ENCODE measurements at regions not wholly inside any gene's neighbourhood (a gene's known extent, or its start where the extent isn't known, plus 50 kb on each side); places are given as distances from the start of the nearest gene placed in this dataset.
"Not testable (repeated sequence)": the region's sequence is repeated elsewhere in the genome, so short reads cannot be mapped to it uniquely, and the experiment has no call there.

DNA sequence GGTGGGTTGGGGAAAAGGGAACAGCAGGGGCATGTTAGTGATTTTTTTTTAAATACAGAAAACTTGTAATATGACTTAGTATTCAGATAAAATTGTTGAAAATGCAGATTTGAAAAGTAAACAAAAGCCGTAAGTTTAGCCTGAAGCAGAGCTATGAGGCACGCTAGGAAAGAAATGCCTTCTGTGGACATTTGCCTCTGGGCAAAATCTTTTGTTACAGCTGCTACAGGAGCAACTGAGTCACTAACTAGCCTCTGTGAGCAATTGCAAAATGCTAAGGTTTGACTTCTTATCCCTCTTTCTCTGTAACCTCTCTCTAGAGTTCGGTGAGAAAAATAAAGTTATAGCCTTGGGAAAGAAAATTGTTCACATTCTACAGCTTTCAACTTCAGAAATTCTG is 350.0 kb downstream of the SLC7A11 start:
- no peaks in the 10 kb centered on the region for H3K36me3 ChIP-seq (replicated peaks in 1 of 2; ENCODE audit: control insufficient read depth in 2 of 2, insufficient read depth in 2 of 2, low read length in 2 of 2)
- H2AK5ac ChIP-seq (ENCODE audit: low read depth, low read length): no peak overlapping the region
- H2BK15ac ChIP-seq (ENCODE audit: low read length): no peak overlapping the region
- no peak overlapping the region for H3K18ac ChIP-seq (ENCODE audit: low read length)
- H4K91ac ChIP-seq (ENCODE audit: low read depth, low read length, poor library complexity): no peak overlapping the region
- no peak for DNase-seq (ENCODE audit: low spot score)
- no peak overlapping the region for H3K4ac ChIP-seq (ENCODE audit: low read length)
- H3K14ac ChIP-seq (ENCODE audit: low read length): no peak overlapping the region
- H2BK12ac ChIP-seq (ENCODE audit: low read length): no peak overlapping the region
- no peak overlapping the region for H3K4me2 ChIP-seq (ENCODE audit: insufficient read depth, low read length, poor library complexity, severe bottlenecking)
- no peak overlapping the region for H2BK120ac ChIP-seq (ENCODE audit: low read depth, low read length)
- H3K27me3 ChIP-seq (ENCODE audit: control insufficient read depth in 3 of 3, insufficient read depth in 3 of 3, low read depth in 1 of 3, low read length in 3 of 3): no peaks in the 10 kb centered on the region
- H3K9me3 ChIP-seq (replicated peaks in 1 of 2; ENCODE audit: control insufficient read depth in 2 of 2, insufficient read depth in 1 of 2, low read depth in 1 of 2, low read length in 2 of 2): no peaks in the 10 kb centered on the region
- no peaks in the 10 kb centered on the region for H3K4me1 ChIP-seq (ENCODE audit: control insufficient read depth in 2 of 2, insufficient read depth in 1 of 2, low read depth in 1 of 2, low read length in 2 of 2)
- no peak overlapping the region for H3K23ac ChIP-seq (ENCODE audit: low read depth, low read length, poor library complexity)
- no peak overlapping the region for H4K8ac ChIP-seq (ENCODE audit: low read depth, low read length)
- no peak overlapping the region for H3K9ac ChIP-seq (ENCODE audit: low read depth, low read length, poor library complexity)
- H2AFZ ChIP-seq (ENCODE audit: low read length): no peak overlapping the region
- WGBS, 2 donors (ENCODE audit: extremely low coverage in 2 of 2, insufficient read length in 2 of 2, insufficient replicate concordance in 1 of 2): no CpG with 5 or more reads among the region's 3 CpGs
- H3K27ac ChIP-seq (replicated peaks; ENCODE audit: low read length): no peak overlapping the region
- H2BK5ac ChIP-seq (ENCODE audit: low read length): no peak overlapping the region
- H3K79me1 ChIP-seq (ENCODE audit: low read depth, low read length): no peaks in the 10 kb centered on the region
- H3K4me3 ChIP-seq (ENCODE audit: low read length in 2 of 2): no peak overlapping the region

DNA sequence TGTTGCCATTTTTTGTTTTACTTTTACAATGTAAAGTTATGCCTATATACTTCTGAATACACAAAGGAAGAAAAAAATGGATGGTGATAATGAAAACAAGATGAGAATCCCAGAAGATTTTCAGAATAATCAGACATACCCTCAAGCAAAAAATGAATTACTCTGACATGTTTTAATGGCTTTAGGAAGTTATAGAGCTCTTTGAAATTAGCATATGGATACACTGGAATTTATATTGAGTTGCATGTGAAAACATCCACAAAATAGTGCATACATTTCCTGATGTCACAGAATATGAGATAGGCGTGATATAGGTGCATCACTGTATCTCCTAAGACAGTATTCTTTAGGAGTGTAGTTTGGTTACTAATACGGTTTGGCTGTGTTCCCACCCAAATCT is 351.3 kb downstream of the SLC7A11 start:
- no peak overlapping the region for H3K23ac ChIP-seq (ENCODE audit: low read depth, low read length, poor library complexity)
- no peak overlapping the region for H2BK15ac ChIP-seq (ENCODE audit: low read length)
- WGBS, 2 donors (ENCODE audit: extremely low coverage in 2 of 2, insufficient read length in 2 of 2, insufficient replicate concordance in 1 of 2): no CpG with 5 or more reads among the region's 2 CpGs
- DNase-seq (ENCODE audit: low spot score): no peak
- no peak overlapping the region for H2BK120ac ChIP-seq (ENCODE audit: low read depth, low read length)
- H3K9me3 ChIP-seq (replicated peaks in 1 of 2; ENCODE audit: control insufficient read depth in 2 of 2, insufficient read depth in 1 of 2, low read depth in 1 of 2, low read length in 2 of 2): no peaks in the 10 kb centered on the region
- H3K79me1 ChIP-seq (ENCODE audit: low read depth, low read length): no peaks in the 10 kb centered on the region
- no peaks in the 10 kb centered on the region for H3K4me1 ChIP-seq (ENCODE audit: control insufficient read depth in 2 of 2, insufficient read depth in 1 of 2, low read depth in 1 of 2, low read length in 2 of 2)
- no peak overlapping the region for H2BK12ac ChIP-seq (ENCODE audit: low read length)
- no peak overlapping the region for H3K27ac ChIP-seq (replicated peaks; ENCODE audit: low read length)
- H3K36me3 ChIP-seq (replicated peaks in 1 of 2; ENCODE audit: control insufficient read depth in 2 of 2, insufficient read depth in 2 of 2, low read length in 2 of 2): no peaks in the 10 kb centered on the region
- H2AK5ac ChIP-seq (ENCODE audit: low read depth, low read length): no peak overlapping the region
- no peak overlapping the region for H2AFZ ChIP-seq (ENCODE audit: low read length)
- no peaks in the 10 kb centered on the region for H3K27me3 ChIP-seq (ENCODE audit: control insufficient read depth in 3 of 3, insufficient read depth in 3 of 3, low read depth in 1 of 3, low read length in 3 of 3)
- no peak overlapping the region for H3K9ac ChIP-seq (ENCODE audit: low read depth, low read length, poor library complexity)
- H3K4ac ChIP-seq (ENCODE audit: low read length): no peak overlapping the region
- H3K4me2 ChIP-seq (ENCODE audit: insufficient read depth, low read length, poor library complexity, severe bottlenecking): no peak overlapping the region
- H2BK5ac ChIP-seq (ENCODE audit: low read length): no peak overlapping the region
- H3K14ac ChIP-seq (ENCODE audit: low read length): no peak overlapping the region
- no peak overlapping the region for H3K18ac ChIP-seq (ENCODE audit: low read length)
- H4K91ac ChIP-seq (ENCODE audit: low read depth, low read length, poor library complexity): no peak overlapping the region
- no peak overlapping the region for H3K4me3 ChIP-seq (ENCODE audit: low read length in 2 of 2)
- H4K8ac ChIP-seq (ENCODE audit: low read depth, low read length): no peak overlapping the region

GRCh38 chr4:137881641-137882040 is 349.3 kb upstream of the PCDH18 start:
- WGBS, 2 donors (ENCODE audit: extremely low coverage in 2 of 2, insufficient read length in 2 of 2, insufficient replicate concordance in 1 of 2): no CpG with 5 or more reads among the region's 4 CpGs
- H3K9me3 ChIP-seq (replicated peaks in 1 of 2; ENCODE audit: control insufficient read depth in 2 of 2, insufficient read depth in 1 of 2, low read depth in 1 of 2, low read length in 2 of 2): no peaks in the 10 kb centered on the region
- no peak overlapping the region for H3K14ac ChIP-seq (ENCODE audit: low read length)
- DNase-seq (ENCODE audit: low spot score): no peak
- no peak overlapping the region for H3K4me3 ChIP-seq (ENCODE audit: low read length in 2 of 2)
- no peaks in the 10 kb centered on the region for H3K4me1 ChIP-seq (ENCODE audit: control insufficient read depth in 2 of 2, insufficient read depth in 1 of 2, low read depth in 1 of 2, low read length in 2 of 2)
- no peak overlapping the region for H2AK5ac ChIP-seq (ENCODE audit: low read depth, low read length)
- no peak overlapping the region for H3K9ac ChIP-seq (ENCODE audit: low read depth, low read length, poor library complexity)
- H3K23ac ChIP-seq (ENCODE audit: low read depth, low read length, poor library complexity): no peak overlapping the region
- H2BK12ac ChIP-seq (ENCODE audit: low read length): no peak overlapping the region
- no peak overlapping the region for H2BK120ac ChIP-seq (ENCODE audit: low read depth, low read length)
- peak overlapping the region; percentile 27 for H2AFZ ChIP-seq (ENCODE audit: low read length)
- H4K91ac ChIP-seq (ENCODE audit: low read depth, low read length, poor library complexity): no peak overlapping the region
- no peak overlapping the region for H2BK5ac ChIP-seq (ENCODE audit: low read length)
- H3K27ac ChIP-seq (replicated peaks; ENCODE audit: low read length): no peak overlapping the region
- H3K4ac ChIP-seq (ENCODE audit: low read length): no peak overlapping the region
- no peaks in the 10 kb centered on the region for H3K79me1 ChIP-seq (ENCODE audit: low read depth, low read length)
- no peak overlapping the region for H3K4me2 ChIP-seq (ENCODE audit: insufficient read depth, low read length, poor library complexity, severe bottlenecking)
- H4K8ac ChIP-seq (ENCODE audit: low read depth, low read length): no peak overlapping the region
- no peak overlapping the region for H3K18ac ChIP-seq (ENCODE audit: low read length)
- H3K36me3 ChIP-seq (replicated peaks in 1 of 2; ENCODE audit: control insufficient read depth in 2 of 2, insufficient read depth in 2 of 2, low read length in 2 of 2): no peaks in the 10 kb centered on the region
- no peak overlapping the region for H2BK15ac ChIP-seq (ENCODE audit: low read length)
- H3K27me3 ChIP-seq (ENCODE audit: control insufficient read depth in 3 of 3, insufficient read depth in 3 of 3, low read depth in 1 of 3, low read length in 3 of 3): no peaks in the 10 kb centered on the region

- DNase-seq (ENCODE audit: low spot score); H3K27me3 ChIP-seq (ENCODE audit: control insufficient read depth in 3 of 3, insufficient read depth in 3 of 3, low read depth in 1 of 3, low read length in 3 of 3); H2BK120ac ChIP-seq (ENCODE audit: low read depth, low read length); H4K8ac ChIP-seq (ENCODE audit: low read depth, low read length); H3K27ac ChIP-seq (replicated peaks; ENCODE audit: low read length); H4K91ac ChIP-seq (ENCODE audit: low read depth, low read length, poor library complexity); H3K4me2 ChIP-seq (ENCODE audit: insufficient read depth, low read length, poor library complexity, severe bottlenecking); H2BK5ac ChIP-seq (ENCODE audit: low read length); H3K9ac ChIP-seq (ENCODE audit: low read depth, low read length, poor library complexity); H3K18ac ChIP-seq (ENCODE audit: low read length); H3K4me1 ChIP-seq (ENCODE audit: control insufficient read depth in 2 of 2, insufficient read depth in 1 of 2, low read depth in 1 of 2, low read length in 2 of 2); H3K4me3 ChIP-seq (ENCODE audit: low read length in 2 of 2); H3K4ac ChIP-seq (ENCODE audit: low read length); H3K79me1 ChIP-seq (ENCODE audit: low read depth, low read length); H2AK5ac ChIP-seq (ENCODE audit: low read depth, low read length); H3K36me3 ChIP-seq (replicated peaks in 1 of 2; ENCODE audit: control insufficient read depth in 2 of 2, insufficient read depth in 2 of 2, low read length in 2 of 2); H3K23ac ChIP-seq (ENCODE audit: low read depth, low read length, poor library complexity); H3K14ac ChIP-seq (ENCODE audit: low read length); H2BK15ac ChIP-seq (ENCODE audit: low read length); H3K9me3 ChIP-seq (replicated peaks in 1 of 2; ENCODE audit: control insufficient read depth in 2 of 2, insufficient read depth in 1 of 2, low read depth in 1 of 2, low read length in 2 of 2); H2BK12ac ChIP-seq (ENCODE audit: low read length); H2AFZ ChIP-seq (ENCODE audit: low read length): not testable (repeated sequence)
- no CpG with 5 or more reads among the region's 3 CpGs for WGBS, 2 donors (ENCODE audit: extremely low coverage in 2 of 2, insufficient read length in 2 of 2, insufficient replicate concordance in 1 of 2)
Measured at GRCh38 chr4:137868067-137868466, 335.8 kb upstream of the PCDH18 start.

Measured in neuronal stem cell (in vitro differentiated cells).